ENCODE measurements at regions not wholly inside any gene's neighbourhood (a gene's known extent, or its start where the extent isn't known, plus 50 kb on each side); places are given as distances from the start of the nearest gene placed in this dataset.
A peak's percentile ranks its signal among the peaks of the same experiment; 100 is the strongest.

- H3K4me1 Mint-ChIP-seq (ENCODE audit: unreplicated experiment), result peaks cover 13% of the 10 kb centered on the region
- no peaks in the 10 kb centered on the region for H3K27me3 Mint-ChIP-seq (ENCODE audit: unreplicated experiment)
- H3K9me3 Mint-ChIP-seq (ENCODE audit: unreplicated experiment), result no peaks in the 10 kb centered on the region
- TF ChIP-seq CTCF (IDR thresholded peaks at IDR 0.05; ENCODE audit: unreplicated experiment), result no peak
- H3K36me3 Mint-ChIP-seq (ENCODE audit: low read depth, unreplicated experiment), result no peaks in the 10 kb centered on the region
- DNase-seq (ENCODE audit: low spot score), result no peak
- no peak overlapping the region for H3K27ac Mint-ChIP-seq (ENCODE audit: unreplicated experiment)
- H3K4me3 Mint-ChIP-seq (ENCODE audit: unreplicated experiment), result no peak overlapping the region
Observed at GRCh38 chr12:43281563-43281962, 270.4 kb downstream of the ADAMTS20 start.

- Mint-ChIP-seq H3K36me3 (ENCODE audit: low read depth, unreplicated experiment) (peaks cover 4% of the 10 kb centered on the region), H3K27me3 (ENCODE audit: unreplicated experiment) (no peaks in the 10 kb centered on the region), H3K9me3 (ENCODE audit: unreplicated experiment) (no peaks in the 10 kb centered on the region), H3K4me3 (ENCODE audit: unreplicated experiment) (no peak overlapping the region), H3K27ac (ENCODE audit: unreplicated experiment) (no peak overlapping the region), H3K4me1 (ENCODE audit: unreplicated experiment) (peaks cover 15% of the 10 kb centered on the region)
- no peak for TF ChIP-seq CTCF (IDR thresholded peaks at IDR 0.05; ENCODE audit: unreplicated experiment)
- no peak for DNase-seq (ENCODE audit: low spot score)
Observed at GRCh38 chr12:43278541-43278832, 273.5 kb downstream of the ADAMTS20 start.

- no peak for TF ChIP-seq CTCF (IDR thresholded peaks at IDR 0.05; ENCODE audit: unreplicated experiment)
- Mint-ChIP-seq H3K4me1 (ENCODE audit: unreplicated experiment) (peaks cover 15% of the 10 kb centered on the region), H3K27ac (ENCODE audit: unreplicated experiment) (peak overlapping the region; percentile 64), H3K36me3 (ENCODE audit: low read depth, unreplicated experiment) (peaks cover 4% of the 10 kb centered on the region), H3K27me3 (ENCODE audit: unreplicated experiment) (no peaks in the 10 kb centered on the region), H3K9me3 (ENCODE audit: unreplicated experiment) (no peaks in the 10 kb centered on the region), H3K4me3 (ENCODE audit: unreplicated experiment) (no peak overlapping the region)
- no peak for DNase-seq (ENCODE audit: low spot score)
Observed at GRCh38 chr12:43277651-43278540, 274.1 kb downstream of the ADAMTS20 start.

GRCh38 chr12:43273467-43273866, 278.5 kb downstream of the ADAMTS20 start:
- TF ChIP-seq CTCF (IDR thresholded peaks at IDR 0.05; ENCODE audit: unreplicated experiment), result no peak
- no peaks in the 10 kb centered on the region for H3K27me3 Mint-ChIP-seq (ENCODE audit: unreplicated experiment)
- H3K4me1 Mint-ChIP-seq (ENCODE audit: unreplicated experiment), result peaks cover 18% of the 10 kb centered on the region
- no peak for DNase-seq (ENCODE audit: low spot score)
- no peaks in the 10 kb centered on the region for H3K9me3 Mint-ChIP-seq (ENCODE audit: unreplicated experiment)
- H3K4me3 Mint-ChIP-seq (ENCODE audit: unreplicated experiment), result no peak overlapping the region
- H3K27ac Mint-ChIP-seq (ENCODE audit: unreplicated experiment), result no peak overlapping the region
- H3K36me3 Mint-ChIP-seq (ENCODE audit: low read depth, unreplicated experiment), result peaks cover 4% of the 10 kb centered on the region

GRCh38 chr12:43271659-43272058, 280.3 kb downstream of the ADAMTS20 start:
- Mint-ChIP-seq H3K27ac (ENCODE audit: unreplicated experiment) (no peak overlapping the region), H3K4me1 (ENCODE audit: unreplicated experiment) (peaks cover 19% of the 10 kb centered on the region), H3K9me3 (ENCODE audit: unreplicated experiment) (no peaks in the 10 kb centered on the region), H3K36me3 (ENCODE audit: low read depth, unreplicated experiment) (peaks cover 4% of the 10 kb centered on the region), H3K4me3 (ENCODE audit: unreplicated experiment) (no peak overlapping the region), H3K27me3 (ENCODE audit: unreplicated experiment) (no peaks in the 10 kb centered on the region)
- TF ChIP-seq CTCF (IDR thresholded peaks at IDR 0.05; ENCODE audit: unreplicated experiment), result no peak
- no peak for DNase-seq (ENCODE audit: low spot score)

Data from endothelial cell (in vitro differentiated cells).